B cell (primary cell): ENCODE measurements at regions not wholly inside any gene's neighbourhood (a gene's known extent, or its start where the extent isn't known, plus 50 kb on each side); places are given as distances from the start of the nearest gene placed in this dataset.

Experiments used
- ATAC-seq: fragments of 200-7000 bp; cut with Tn5 transposase; one replicate; pipeline ENCODE4 v1.10.0; 2021; ENCODE audit warnings: low read depth, mild to moderate bottlenecking, moderate number of reproducible peaks, moderate library complexity
- CTCF ChIA-PET: fragments of 350-600 bp; sonication (Branson Sonifier 250); formaldehyde crosslinking; loops from one replicate; lab custom pipeline; 2021; ENCODE audit warnings: antibody characterized with exemption, inconsistent platforms; lab: Charles Lee
- POLR2A ChIA-PET: fragments of 350-600 bp; sonication (Branson Sonifier 250); formaldehyde crosslinking; loops from one replicate; lab custom pipeline; 2021; ENCODE audit warnings: antibody characterized with exemption; lab: Charles Lee
- DNase-seq: peaks from one replicate; pipeline ENCODE4 v3.0.0; 2013
- H2AFZ ChIP-seq: 2 replicates; pipeline ENCODE4 v1.6.1; 2012; ENCODE audit warnings: mild to moderate bottlenecking, low read depth, low read length; ENCODE audit not compliant: insufficient read depth, poor library complexity, severe bottlenecking
- H3K27ac ChIP-seq, 2 donors: 1 replicate in 1 of 2; 2 replicates in 1 of 2; pipeline ENCODE4 v1.5.1; 2012 to 2013; ENCODE audit warnings: low read length in 2 of 2, mild to moderate bottlenecking in 2 of 2, moderate library complexity in 1 of 2
- H3K27me3 ChIP-seq, 4 experiments: fragments of 200-600 bp in 1 of 4; sonication (generic) in 1 of 4; replicated peaks in 1 of 4; 1 replicate in 2 of 4; 2 replicates in 2 of 4; pipeline versions ENCODE4 v1.6.1 to v1.7.0; 2013 to 2016; ENCODE audit warnings: low read length in 3 of 4, mild to moderate bottlenecking in 2 of 4, mixed read lengths in 1 of 4, moderate library complexity in 1 of 4; ENCODE audit not compliant: insufficient read depth in 4 of 4, control insufficient read depth in 3 of 4; ENCODE audit errors: control extremely low read depth in 1 of 4
- H3K36me3 ChIP-seq, 2 experiments: replicated peaks in 1 of 2; 1 replicate in 1 of 2; 2 replicates in 1 of 2; pipeline versions ENCODE4 v1.6.1 to v1.7.1; 2013; ENCODE audit warnings: low read length in 1 of 2; ENCODE audit not compliant: insufficient read depth in 2 of 2, control insufficient read depth in 1 of 2; ENCODE audit errors: control extremely low read depth in 1 of 2, extremely low read depth in 1 of 2
- H3K4me1 ChIP-seq, 2 donors: fragments of 200-600 bp in 1 of 2; sonication (generic) in 1 of 2; 1 replicate in 1 of 2; 2 replicates in 1 of 2; pipeline versions ENCODE4 v1.5.1 to v1.6.1; 2013 to 2017; ENCODE audit warnings: low read length in 2 of 2; ENCODE audit not compliant: control insufficient read depth in 2 of 2, insufficient read depth in 2 of 2
- H3K4me2 ChIP-seq: replicated peaks from 2 replicates; pipeline ENCODE3; 2012; ENCODE audit warnings: mild to moderate bottlenecking, low read depth, low read length; ENCODE audit not compliant: poor library complexity, severe bottlenecking
- H3K4me3 ChIP-seq, 5 experiments: fragments of 200-600 bp in 1 of 5; sonication (generic) in 1 of 5; 1 replicate in 3 of 5; 2 replicates in 2 of 5; pipeline versions ENCODE4 v1.5.1 to v1.7.0; 2011 to 2016; ENCODE audit warnings: low read length in 4 of 5, mild to moderate bottlenecking in 4 of 5, low read depth in 2 of 5, control low read depth in 1 of 5, moderate library complexity in 1 of 5; ENCODE audit not compliant: insufficient read depth in 1 of 5; ENCODE audit errors: control extremely low read depth in 1 of 5, extremely low read depth in 1 of 5
- H3K79me2 ChIP-seq: fragments of 200-600 bp; sonication (generic); one replicate; pipeline ENCODE4 v1.6.0; 2016; ENCODE audit warnings: low read length; ENCODE audit not compliant: control insufficient read depth, insufficient read depth
- H3K9ac ChIP-seq: fragments of 200-600 bp; sonication (generic); 2 replicates; pipeline ENCODE4 v1.6.1; 2017; ENCODE audit warnings: mild to moderate bottlenecking, low read length, moderate library complexity
- H3K9me3 ChIP-seq, 3 donors: one replicate each; pipeline versions ENCODE4 v1.6.1 to v1.7.1; 2013; ENCODE audit warnings: low read length in 2 of 3; ENCODE audit not compliant: control insufficient read depth in 2 of 3, insufficient read depth in 1 of 3; ENCODE audit errors: control extremely low read depth in 1 of 3
- H4K20me1 ChIP-seq: 2 replicates; pipeline ENCODE4 v1.6.0; 2012; ENCODE audit warnings: mild to moderate bottlenecking, low read length; ENCODE audit not compliant: insufficient read depth, control insufficient read depth, poor library complexity, severe bottlenecking
- H3K27ac Mint-ChIP-seq: one replicate; pipeline ENCODE4 v1.8.0; 2021; ENCODE audit warnings: mixed read lengths
- H3K27me3 Mint-ChIP-seq: one replicate; pipeline ENCODE4 v1.8.0; 2021; ENCODE audit warnings: mixed read lengths
- H3K4me1 Mint-ChIP-seq: one replicate; pipeline ENCODE4 v1.8.0; 2021; ENCODE audit warnings: mixed read lengths
- H3K4me3 Mint-ChIP-seq: one replicate; pipeline ENCODE4 v1.8.0; 2021; ENCODE audit warnings: mixed read lengths
- H3K9me3 Mint-ChIP-seq: one replicate; pipeline ENCODE4 v1.8.0; 2022; ENCODE audit warnings: mixed read lengths; ENCODE audit not compliant: insufficient read depth
- CTCF ChIP-seq: fragments of 200-600 bp; IDR thresholded peaks from one replicate; pipeline ENCODE4 v1.8.0; 2022; ENCODE audit warnings: antibody characterized with exemption, mild to moderate bottlenecking
- EZH2 ChIP-seq: IDR thresholded peaks from 2 replicates; pipeline ENCODE4 v1.6.1; 2012; ENCODE audit warnings: borderline replicate concordance, low read depth, mild to moderate bottlenecking, moderate library complexity, low read length; ENCODE audit not compliant: insufficient read depth, poor library complexity, severe bottlenecking
- WGBS: methylation state at CpG from one replicate; pipeline ENCODE4 v1.1.5; 2013; ENCODE audit warnings: missing lambda C conversion rate; ENCODE audit not compliant: insufficient coverage; 5-methylcytosine and 5-hydroxymethylcytosine counted together
- intact Hi-C: fragments of 100-400 bp; cut with micrococcal nuclease; formaldehyde crosslinking; loops from one replicate; pipeline ENCODE4 v1.10.0; 2022

- no peaks in the 10 kb centered on the region for H4K20me1 ChIP-seq
- no peak overlapping the region for H3K27ac Mint-ChIP-seq
- ATAC-seq, result no peak
These were observed 765.5 kb downstream of the NLGN4Y start for GRCh38 chrY:15289821-15290220.

GRCh38 chrY:15292881-15293280 lies 768.6 kb downstream of the NLGN4Y start:
- intact Hi-C loops, result no loop called here
- POLR2A ChIA-PET, result no interaction called here
- CTCF ChIA-PET, result no interaction called here
- ATAC-seq (no peak), DNase-seq (no peak)
- Histone ChIP-seq H3K4me2 (no peak overlapping the region), H3K27ac (no peak overlapping the region), H3K9me3 (no peaks in the 10 kb centered on the region), H4K20me1 (no peaks in the 10 kb centered on the region), H3K4me1 (no peaks in the 10 kb centered on the region), H3K79me2 (no peaks in the 10 kb centered on the region), H2AFZ (no peak overlapping the region), H3K4me3 (no peak overlapping the region), H3K36me3 (no peaks in the 10 kb centered on the region), H3K9ac (no peak overlapping the region), H3K27me3 (no peaks in the 10 kb centered on the region)
- Mint-ChIP-seq H3K9me3 (no peaks in the 10 kb centered on the region), H3K27ac (no peak overlapping the region), H3K4me3 (no peak overlapping the region), H3K4me1 (no peaks in the 10 kb centered on the region), H3K27me3 (no peaks in the 10 kb centered on the region)
- TF ChIP-seq EZH2, result no peak
- no peak for TF ChIP-seq CTCF
- WGBS, result 73% methylated on average over 6 of the region's 8 CpGs

More at GRCh38 chrY:15289821-15290220, 765.5 kb downstream of the NLGN4Y start:
- Histone ChIP-seq H3K9me3 (no peaks in the 10 kb centered on the region), H3K79me2 (no peaks in the 10 kb centered on the region), H3K4me1 (no peaks in the 10 kb centered on the region), H3K4me2 (no peak overlapping the region), H2AFZ (no peak overlapping the region), H3K27me3 (no peaks in the 10 kb centered on the region), H3K9ac (no peak overlapping the region), H3K36me3 (no peaks in the 10 kb centered on the region), H3K4me3 (no peak overlapping the region), H3K27ac (no peak overlapping the region)
- ChIA-PET CTCF (no interaction called here), POLR2A (no interaction called here)
- H3K27me3 Mint-ChIP-seq, result no peaks in the 10 kb centered on the region
- no peaks in the 10 kb centered on the region for H3K4me1 Mint-ChIP-seq
- intact Hi-C loops, result no loop called here
- WGBS, result no CpG with 5 or more reads among the region's 2 CpGs
- no peak for DNase-seq
- TF ChIP-seq EZH2 (no peak), CTCF (no peak)
- H3K9me3 Mint-ChIP-seq, result no peaks in the 10 kb centered on the region
- no peak overlapping the region for H3K4me3 Mint-ChIP-seq
